Activated CD4-positive, alpha-beta T cell treated with anti-CD3 and anti-CD28 coated beads, Interleukin-2, amount 50 U/mL, for 24 hours (primary cell): ENCODE measurements at regions not wholly inside any gene's neighbourhood (a gene's known extent, or its start where the extent isn't known, plus 50 kb on each side); places are given as distances from the start of the nearest gene placed in this dataset.
"Not testable (repeated sequence)": the region's sequence is repeated elsewhere in the genome, so short reads cannot be mapped to it uniquely, and the experiment has no call there.

Source experiments
- DNase-seq, 2 donors: peaks; one replicate each; pipeline ENCODE4 v3.0.0-alpha.2; 2020; ENCODE audit warnings: low read depth in 1 of 2, low spot score in 1 of 2

GRCh38 chr21:33994373-33994772, 78.8 kb upstream of the ATP5PO start:
- no peak for DNase-seq

- DNase-seq, result no peak
Observed at GRCh38 chr21:33993286-33994231, 78.0 kb upstream of the ATP5PO start.

- not testable (repeated sequence) for DNase-seq
Observed at GRCh38 chr21:33992412-33992811, 76.8 kb upstream of the ATP5PO start.

GRCh38 chr21:33991133-33991532, 75.5 kb upstream of the ATP5PO start:
- no peak for DNase-seq

GRCh38 chr21:33989440-33989839, 73.8 kb upstream of the ATP5PO start:
- no peak for DNase-seq

- no peak for DNase-seq
Observed at GRCh38 chr21:33988237-33989017, 72.8 kb upstream of the ATP5PO start.

- no peak for DNase-seq
Observed at GRCh38 chr21:33987461-33987860, 71.9 kb upstream of the ATP5PO start.

- DNase-seq, result no peak
Observed at GRCh38 chr21:33985117-33986050, 69.8 kb upstream of the ATP5PO start.

- no peak for DNase-seq
Observed at GRCh38 chr21:33984021-33984481, 68.4 kb upstream of the ATP5PO start.

- DNase-seq, result no peak
Observed at GRCh38 chr21:33981391-33982101, 65.9 kb upstream of the ATP5PO start.

- DNase-seq, result no peak
Observed at GRCh38 chr21:33980276-33980916, 64.8 kb upstream of the ATP5PO start.

- no peak for DNase-seq
Observed at GRCh38 chr21:33978585-33978984, 63.0 kb upstream of the ATP5PO start.

- DNase-seq, result no peak
Observed at GRCh38 chr21:33977721-33978369, 62.2 kb upstream of the ATP5PO start.

GRCh38 chr21:33977017-33977720, 61.6 kb upstream of the ATP5PO start:
- DNase-seq, result no peak

GRCh38 chr21:33976082-33977016, 60.7 kb upstream of the ATP5PO start:
- DNase-seq, result peak; percentile 14 to 37

GRCh38 chr21:33975548-33976081, 60.0 kb upstream of the ATP5PO start:
- peak; percentile 19 to 55 for DNase-seq
